GM12878 (cell line): ENCODE measurements at regions not wholly inside any gene's neighbourhood (a gene's known extent, or its start where the extent isn't known, plus 50 kb on each side); places are given as distances from the start of the nearest gene placed in this dataset.

Experiments
- CBX5 ChIP-seq: sonication (generic); IDR thresholded peaks from 2 replicates; pipeline ENCODE4 v1.6.1; 2016; ENCODE audit warnings: low read depth, moderate library complexity, mild to moderate bottlenecking, inconsistent platforms
- CEBPZ ChIP-seq: fragments of 150-350 bp; IDR thresholded peaks from 2 replicates; pipeline ENCODE4 v1.6.1; 2016; ENCODE audit warnings: low read depth, low read length
- KDM1A ChIP-seq: fragments of 200-600 bp; sonication (generic); IDR thresholded peaks from 2 replicates; pipeline ENCODE4 v1.6.1; 2016; ENCODE audit warnings: borderline replicate concordance
- NBN ChIP-seq: fragments of 450-650 bp; IDR thresholded peaks from 2 replicates; pipeline ENCODE4 v1.6.1; 2016
- RELA ChIP-seq: fragments of 450-650 bp; IDR thresholded peaks from 2 replicates; pipeline ENCODE4 v1.8.0; 2014; ENCODE audit warnings: borderline replicate concordance; ENCODE audit not compliant: partially characterized antibody
- TF ChIP-seq, protein P1 (sequence below): fragments of 450-650 bp; conservative IDR thresholded peaks from 2 replicates; pipeline ENCODE4 v1.6.1; 2017; ENCODE audit warnings: mild to moderate bottlenecking, moderate library complexity
- TF ChIP-seq, protein P2 (sequence below): fragments of 150-350 bp; IDR thresholded peaks from 2 replicates; pipeline ENCODE4 v1.6.1; 2014; ENCODE audit warnings: mild to moderate bottlenecking, low read depth, low read length
- TF ChIP-seq, protein P3 (sequence below): fragments of 450-650 bp; IDR thresholded peaks from 2 replicates; pipeline ENCODE4 v1.6.1; 2017; ENCODE audit warnings: low read depth, mild to moderate bottlenecking, moderate library complexity

- TF ChIP-seq CEBPZ: no peak
- TF ChIP-seq, protein P1, sequence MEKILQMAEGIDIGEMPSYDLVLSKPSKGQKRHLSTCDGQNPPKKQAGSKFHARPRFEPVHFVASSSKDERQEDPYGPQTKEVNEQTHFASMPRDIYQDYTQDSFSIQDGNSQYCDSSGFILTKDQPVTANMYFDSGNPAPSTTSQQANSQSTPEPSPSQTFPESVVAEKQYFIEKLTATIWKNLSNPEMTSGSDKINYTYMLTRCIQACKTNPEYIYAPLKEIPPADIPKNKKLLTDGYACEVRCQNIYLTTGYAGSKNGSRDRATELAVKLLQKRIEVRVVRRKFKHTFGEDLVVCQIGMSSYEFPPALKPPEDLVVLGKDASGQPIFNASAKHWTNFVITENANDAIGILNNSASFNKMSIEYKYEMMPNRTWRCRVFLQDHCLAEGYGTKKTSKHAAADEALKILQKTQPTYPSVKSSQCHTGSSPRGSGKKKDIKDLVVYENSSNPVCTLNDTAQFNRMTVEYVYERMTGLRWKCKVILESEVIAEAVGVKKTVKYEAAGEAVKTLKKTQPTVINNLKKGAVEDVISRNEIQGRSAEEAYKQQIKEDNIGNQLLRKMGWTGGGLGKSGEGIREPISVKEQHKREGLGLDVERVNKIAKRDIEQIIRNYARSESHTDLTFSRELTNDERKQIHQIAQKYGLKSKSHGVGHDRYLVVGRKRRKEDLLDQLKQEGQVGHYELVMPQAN: no peak
- TF ChIP-seq RELA: no peak
- no peak for TF ChIP-seq KDM1A
- no peak for TF ChIP-seq CBX5
- TF ChIP-seq, protein P2, sequence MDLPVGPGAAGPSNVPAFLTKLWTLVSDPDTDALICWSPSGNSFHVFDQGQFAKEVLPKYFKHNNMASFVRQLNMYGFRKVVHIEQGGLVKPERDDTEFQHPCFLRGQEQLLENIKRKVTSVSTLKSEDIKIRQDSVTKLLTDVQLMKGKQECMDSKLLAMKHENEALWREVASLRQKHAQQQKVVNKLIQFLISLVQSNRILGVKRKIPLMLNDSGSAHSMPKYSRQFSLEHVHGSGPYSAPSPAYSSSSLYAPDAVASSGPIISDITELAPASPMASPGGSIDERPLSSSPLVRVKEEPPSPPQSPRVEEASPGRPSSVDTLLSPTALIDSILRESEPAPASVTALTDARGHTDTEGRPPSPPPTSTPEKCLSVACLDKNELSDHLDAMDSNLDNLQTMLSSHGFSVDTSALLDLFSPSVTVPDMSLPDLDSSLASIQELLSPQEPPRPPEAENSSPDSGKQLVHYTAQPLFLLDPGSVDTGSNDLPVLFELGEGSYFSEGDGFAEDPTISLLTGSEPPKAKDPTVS: no peak
- TF ChIP-seq, protein P3, sequence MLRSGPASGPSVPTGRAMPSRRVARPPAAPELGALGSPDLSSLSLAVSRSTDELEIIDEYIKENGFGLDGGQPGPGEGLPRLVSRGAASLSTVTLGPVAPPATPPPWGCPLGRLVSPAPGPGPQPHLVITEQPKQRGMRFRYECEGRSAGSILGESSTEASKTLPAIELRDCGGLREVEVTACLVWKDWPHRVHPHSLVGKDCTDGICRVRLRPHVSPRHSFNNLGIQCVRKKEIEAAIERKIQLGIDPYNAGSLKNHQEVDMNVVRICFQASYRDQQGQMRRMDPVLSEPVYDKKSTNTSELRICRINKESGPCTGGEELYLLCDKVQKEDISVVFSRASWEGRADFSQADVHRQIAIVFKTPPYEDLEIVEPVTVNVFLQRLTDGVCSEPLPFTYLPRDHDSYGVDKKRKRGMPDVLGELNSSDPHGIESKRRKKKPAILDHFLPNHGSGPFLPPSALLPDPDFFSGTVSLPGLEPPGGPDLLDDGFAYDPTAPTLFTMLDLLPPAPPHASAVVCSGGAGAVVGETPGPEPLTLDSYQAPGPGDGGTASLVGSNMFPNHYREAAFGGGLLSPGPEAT: no peak
- no peak for TF ChIP-seq NBN
Observed at GRCh38 chr15:25186411-25186810, 231.6 kb downstream of the SNRPN start (continued).
